Kidney (tissue), 13 donors: ENCODE measurements at regions not wholly inside any gene's neighbourhood (a gene's known extent, or its start where the extent isn't known, plus 50 kb on each side); places are given as distances from the start of the nearest gene placed in this dataset.

ENCODE experiments used
- DNase-seq, 5 donors: peaks; one replicate each; pipeline ENCODE4 v3.0.0-alpha.2; 2013 to 2020
- FAIRE-seq: peaks from 2 replicates; lab custom pipeline; 2012; peaks lifted over from hg19 to GRCh38; lab: Jason Lieb, UNC
- H3K27ac ChIP-seq, 2 donors: one replicate each; pipeline ENCODE4 v1.7.0; 2013; ENCODE audit warnings: low read depth in 2 of 2, low read length in 2 of 2, inconsistent platforms in 1 of 2
- H3K27me3 ChIP-seq: one replicate; pipeline ENCODE4 v1.7.1; 2013; ENCODE audit warnings: low read length, inconsistent platforms; ENCODE audit not compliant: control insufficient read depth, insufficient read depth
- H3K36me3 ChIP-seq, 3 donors: one replicate each; pipeline versions ENCODE4 v1.7.0 to v1.7.1; 2013; ENCODE audit warnings: low read length in 3 of 3, control low read depth in 1 of 3, inconsistent platforms in 1 of 3; ENCODE audit not compliant: insufficient read depth in 3 of 3, control insufficient read depth in 2 of 3
- H3K4me1 ChIP-seq, 3 donors: one replicate each; pipeline versions ENCODE4 v1.7.0 to v1.7.1; 2013; ENCODE audit warnings: low read length in 3 of 3, inconsistent platforms in 1 of 3, low read depth in 1 of 3; ENCODE audit not compliant: control insufficient read depth in 2 of 3, insufficient read depth in 2 of 3
- H3K4me3 ChIP-seq, 3 donors: one replicate each; pipeline versions ENCODE4 v1.7.0 to v1.8.1; 2013; ENCODE audit warnings: low read length in 3 of 3, control low read depth in 1 of 3, inconsistent platforms in 1 of 3
- H3K9ac ChIP-seq, 3 donors: one replicate each; pipeline versions ENCODE4 v1.7.0 to v1.7.1; 2013; ENCODE audit warnings: low read length in 3 of 3, control low read depth in 1 of 3, inconsistent platforms in 1 of 3
- H3K9me3 ChIP-seq, 3 donors: one replicate each; pipeline versions ENCODE4 v1.7.0 to v1.7.1; 2013; ENCODE audit warnings: low read length in 3 of 3, control low read depth in 1 of 3, inconsistent platforms in 1 of 3; ENCODE audit not compliant: control insufficient read depth in 2 of 3, insufficient read depth in 1 of 3
- CTCF ChIP-seq: IDR thresholded peaks from 3 replicates; pipeline ENCODE4 v1.5.1; 2012; ENCODE audit warnings: mild to moderate bottlenecking, moderate library complexity, borderline replicate concordance; ENCODE audit not compliant: insufficient read depth; ENCODE audit errors: extremely low read depth
- intact Hi-C: fragments of 100-400 bp; cut with DNase I; formaldehyde crosslinking; loops from one replicate; pipeline ENCODE4 v1.11.1; 2022
- donor health status: control.
- donor health status: control.
- donor health status: control.
- donor health status: control.
- donor health status: control.
- donor health status: DM: yes; HTN: yes; CAD: no.
- donor health status: Normal renal cell carcinoma (clear cell type).

- FAIRE-seq: no peak
- no peak for TF ChIP-seq CTCF
Measured at GRCh38 chr5:145489516-145489915, 345.6 kb downstream of the PRELID2 start.

GRCh38 chr5:145484158-145484557 is 351.0 kb downstream of the PRELID2 start:
- TF ChIP-seq CTCF: no peak
- intact Hi-C loops: no loop called here
- no peaks in the 10 kb centered on the region for H3K27me3 ChIP-seq
- FAIRE-seq: no peak
- no peaks in the 10 kb centered on the region for H3K4me1 ChIP-seq
- H3K9me3 ChIP-seq: no peaks in the 10 kb centered on the region
- no peak overlapping the region for H3K27ac ChIP-seq
- H3K4me3 ChIP-seq: no peak overlapping the region
- DNase-seq: no peak
- no peaks in the 10 kb centered on the region for H3K36me3 ChIP-seq
- H3K9ac ChIP-seq: no peak overlapping the region

More at GRCh38 chr5:145489516-145489915, 345.6 kb downstream of the PRELID2 start:
- H3K27me3 ChIP-seq: no peaks in the 10 kb centered on the region
- H3K27ac ChIP-seq: no peak overlapping the region
- H3K9me3 ChIP-seq: no peaks in the 10 kb centered on the region
- no peaks in the 10 kb centered on the region for H3K4me1 ChIP-seq
- DNase-seq: no peak
- no peaks in the 10 kb centered on the region for H3K36me3 ChIP-seq
- intact Hi-C loops: no loop called here
- H3K9ac ChIP-seq: no peak overlapping the region
- H3K4me3 ChIP-seq: no peak overlapping the region

GRCh38 chr5:145483212-145483611 is 351.9 kb downstream of the PRELID2 start:
- no peaks in the 10 kb centered on the region for H3K9me3 ChIP-seq
- DNase-seq (no peak), FAIRE-seq (no peak)
- H3K9ac ChIP-seq: no peak overlapping the region
- H3K36me3 ChIP-seq: no peaks in the 10 kb centered on the region
- H3K27me3 ChIP-seq: no peaks in the 10 kb centered on the region
- no peak overlapping the region for H3K27ac ChIP-seq
- intact Hi-C loops: no loop called here
- no peaks in the 10 kb centered on the region for H3K4me1 ChIP-seq
- H3K4me3 ChIP-seq: no peak overlapping the region
- TF ChIP-seq CTCF: no peak

GRCh38 chr5:145479857-145480256 is 355.3 kb downstream of the PRELID2 start:
- Histone ChIP-seq H3K4me1 (no peaks in the 10 kb centered on the region), H3K27ac (no peak overlapping the region), H3K36me3 (no peaks in the 10 kb centered on the region), H3K9me3 (no peaks in the 10 kb centered on the region), H3K4me3 (no peak overlapping the region), H3K9ac (no peak overlapping the region), H3K27me3 (no peaks in the 10 kb centered on the region)
- intact Hi-C loops: no loop called here
- no peak for TF ChIP-seq CTCF
- no peak for FAIRE-seq
- no peak for DNase-seq
